ENCODE measurements at regions not wholly inside any gene's neighbourhood (a gene's known extent, or its start where the extent isn't known, plus 50 kb on each side); places are given as distances from the start of the nearest gene placed in this dataset.

DNA sequence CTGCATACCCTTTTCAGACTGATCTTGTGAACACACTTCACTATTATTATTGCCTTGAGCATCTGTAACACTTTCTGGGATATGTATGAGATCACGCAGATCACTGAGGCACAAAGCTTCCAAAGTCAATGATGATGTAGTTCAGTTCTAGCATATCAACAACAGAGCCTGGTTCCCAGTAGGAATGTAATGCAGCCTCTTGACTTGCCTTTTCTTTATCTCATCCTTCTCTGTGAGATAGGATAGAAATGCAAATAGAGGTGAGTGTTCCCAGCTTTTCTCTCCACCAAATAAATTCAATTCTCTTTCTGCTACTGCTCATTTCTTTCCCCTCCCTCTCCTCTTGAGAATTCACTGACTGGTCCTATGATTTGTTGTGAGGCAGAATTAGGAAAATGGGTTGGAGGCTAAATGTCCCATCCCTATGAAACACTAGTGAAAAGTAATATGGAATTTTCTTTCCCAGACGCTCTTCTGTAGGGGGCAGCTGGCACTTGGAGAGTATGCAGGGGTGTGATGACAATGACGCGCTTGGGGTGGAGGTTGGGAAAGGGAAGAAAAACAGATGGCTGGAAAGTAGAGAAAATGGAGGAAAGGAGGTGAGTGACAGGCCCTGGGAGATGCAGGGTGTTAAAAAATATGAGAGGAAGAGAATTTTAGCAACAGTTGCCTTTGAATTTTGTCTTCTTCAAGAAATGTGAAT lies 96.0 kb upstream of the TMTC1 start:
- TF ChIP-seq POLR2A (IDR thresholded peaks at IDR 0.05): no peak
- TF ChIP-seq, protein P1, sequence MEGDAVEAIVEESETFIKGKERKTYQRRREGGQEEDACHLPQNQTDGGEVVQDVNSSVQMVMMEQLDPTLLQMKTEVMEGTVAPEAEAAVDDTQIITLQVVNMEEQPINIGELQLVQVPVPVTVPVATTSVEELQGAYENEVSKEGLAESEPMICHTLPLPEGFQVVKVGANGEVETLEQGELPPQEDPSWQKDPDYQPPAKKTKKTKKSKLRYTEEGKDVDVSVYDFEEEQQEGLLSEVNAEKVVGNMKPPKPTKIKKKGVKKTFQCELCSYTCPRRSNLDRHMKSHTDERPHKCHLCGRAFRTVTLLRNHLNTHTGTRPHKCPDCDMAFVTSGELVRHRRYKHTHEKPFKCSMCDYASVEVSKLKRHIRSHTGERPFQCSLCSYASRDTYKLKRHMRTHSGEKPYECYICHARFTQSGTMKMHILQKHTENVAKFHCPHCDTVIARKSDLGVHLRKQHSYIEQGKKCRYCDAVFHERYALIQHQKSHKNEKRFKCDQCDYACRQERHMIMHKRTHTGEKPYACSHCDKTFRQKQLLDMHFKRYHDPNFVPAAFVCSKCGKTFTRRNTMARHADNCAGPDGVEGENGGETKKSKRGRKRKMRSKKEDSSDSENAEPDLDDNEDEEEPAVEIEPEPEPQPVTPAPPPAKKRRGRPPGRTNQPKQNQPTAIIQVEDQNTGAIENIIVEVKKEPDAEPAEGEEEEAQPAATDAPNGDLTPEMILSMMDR (IDR thresholded peaks at IDR 0.05): no peak
- no peak for TF ChIP-seq EP300 (IDR thresholded peaks at IDR 0.05)

Measured in ovary (tissue), 3 donors.